Panc1 (cell line): ENCODE measurements at regions not wholly inside any gene's neighbourhood (a gene's known extent, or its start where the extent isn't known, plus 50 kb on each side); places are given as distances from the start of the nearest gene placed in this dataset.

ENCODE experiments used
- CTCF ChIP-seq: fragments of 450-650 bp; IDR thresholded peaks from 2 replicates; pipeline ENCODE4 v1.5.1; 2017; ENCODE audit warnings: mild to moderate bottlenecking
- POLR2AphosphoS5 ChIP-seq: IDR thresholded peaks from 2 replicates; pipeline ENCODE4 v1.6.1; 2012; ENCODE audit warnings: mild to moderate bottlenecking, low read depth, low read length, moderate library complexity
- REST ChIP-seq, 2 experiments: IDR thresholded peaks; 2 replicates each; pipeline ENCODE4 v1.6.1; 2011 to 2012; ENCODE audit warnings: low read depth in 2 of 2, control low read depth in 1 of 2, low read length in 1 of 2, mild to moderate bottlenecking in 1 of 2, moderate library complexity in 1 of 2; ENCODE audit not compliant: insufficient read depth in 1 of 2
- SIN3A ChIP-seq: IDR thresholded peaks from 2 replicates; pipeline ENCODE4 v1.6.1; 2012; ENCODE audit warnings: low read depth, mild to moderate bottlenecking, low read length, moderate library complexity, borderline replicate concordance; ENCODE audit not compliant: insufficient read depth
- TCF7L2 ChIP-seq: IDR thresholded peaks from 2 replicates; pipeline ENCODE4 v1.6.1; 2011; ENCODE audit warnings: mild to moderate bottlenecking, low read depth, low read length, inconsistent platforms

- TF ChIP-seq CTCF (no peak), POLR2AphosphoS5 (no peak), REST (IDR thresholded peaks at IDR 0.05; ENCODE audit: insufficient read depth in 1 of 2, low read depth in 2 of 2, low read length in 1 of 2) (no peak), SIN3A (no peak), TCF7L2 (no peak)
Measured at GRCh38 chrX:9135901-9136510, 102.1 kb upstream of the FAM9B start.
